Smooth muscle cell (in vitro differentiated cells): ENCODE measurements at regions not wholly inside any gene's neighbourhood (a gene's known extent, or its start where the extent isn't known, plus 50 kb on each side); places are given as distances from the start of the nearest gene placed in this dataset.

ENCODE experiments used
- DNase-seq: peaks from one replicate; lab custom pipeline; 2025; ENCODE audit not compliant: unreplicated experiment; lab: John Stamatoyannopoulos, UW
- H2AFZ ChIP-seq: fragments of 200-600 bp; sonication (generic); 2 replicates; pipeline ENCODE4 v1.6.0; 2016; ENCODE audit warnings: antibody characterized with exemption, low read depth, mild to moderate bottlenecking
- H3F3A ChIP-seq: fragments of 200-600 bp; sonication (generic); 2 replicates; pipeline ENCODE4 v1.6.0; 2017; ENCODE audit warnings: antibody characterized with exemption, low read depth
- H3K27ac ChIP-seq: fragments of 200-600 bp; sonication (generic); 2 replicates; pipeline ENCODE4 v1.5.1; 2016; ENCODE audit warnings: low read depth, mild to moderate bottlenecking
- H3K27me3 ChIP-seq: fragments of 200-600 bp; sonication (generic); 2 replicates; pipeline ENCODE4 v1.6.1; 2016; ENCODE audit warnings: low read depth, mild to moderate bottlenecking
- H3K36me3 ChIP-seq: fragments of 200-600 bp; sonication (generic); 2 replicates; pipeline ENCODE4 v1.5.1; 2016; ENCODE audit warnings: low read depth
- H3K4me1 ChIP-seq: fragments of 200-600 bp; sonication (generic); 2 replicates; pipeline ENCODE4 v1.5.1; 2016; ENCODE audit warnings: low read depth
- H3K4me2 ChIP-seq: fragments of 200-600 bp; sonication (generic); 2 replicates; pipeline ENCODE4 v1.6.0; 2016; ENCODE audit warnings: mild to moderate bottlenecking
- H3K4me3 ChIP-seq: fragments of 200-600 bp; sonication (generic); 2 replicates; pipeline ENCODE4 v1.5.1; 2016; ENCODE audit warnings: mild to moderate bottlenecking
- H3K79me2 ChIP-seq: fragments of 200-600 bp; sonication (generic); 2 replicates; pipeline ENCODE4 v1.6.0; 2016; ENCODE audit warnings: low read depth, mild to moderate bottlenecking
- H3K9ac ChIP-seq: fragments of 200-600 bp; sonication (generic); 2 replicates; pipeline ENCODE4 v1.6.0; 2016; ENCODE audit warnings: low read depth
- H3K9me3 ChIP-seq: fragments of 200-600 bp; sonication (generic); replicated peaks from 2 replicates; pipeline ENCODE4 v1.5.1; 2016; ENCODE audit warnings: low read depth
- H4K20me1 ChIP-seq: fragments of 200-600 bp; sonication (generic); 2 replicates; pipeline ENCODE4 v1.6.0; 2016; ENCODE audit warnings: low read depth
- WGBS: methylation state at CpG from one replicate; pipeline ENCODE4 v1.1.7; 2016; ENCODE audit warnings: low lambda C conversion rate; 5-methylcytosine and 5-hydroxymethylcytosine counted together
- TF ChIP-seq, protein P1 (sequence below): fragments of 200-600 bp; sonication (generic); IDR thresholded peaks from 2 replicates; pipeline ENCODE4 v1.5.1; 2017; ENCODE audit warnings: borderline replicate concordance, mild to moderate bottlenecking, antibody characterized with exemption; ENCODE audit not compliant: insufficient read depth, poor library complexity, severe bottlenecking

DNA sequence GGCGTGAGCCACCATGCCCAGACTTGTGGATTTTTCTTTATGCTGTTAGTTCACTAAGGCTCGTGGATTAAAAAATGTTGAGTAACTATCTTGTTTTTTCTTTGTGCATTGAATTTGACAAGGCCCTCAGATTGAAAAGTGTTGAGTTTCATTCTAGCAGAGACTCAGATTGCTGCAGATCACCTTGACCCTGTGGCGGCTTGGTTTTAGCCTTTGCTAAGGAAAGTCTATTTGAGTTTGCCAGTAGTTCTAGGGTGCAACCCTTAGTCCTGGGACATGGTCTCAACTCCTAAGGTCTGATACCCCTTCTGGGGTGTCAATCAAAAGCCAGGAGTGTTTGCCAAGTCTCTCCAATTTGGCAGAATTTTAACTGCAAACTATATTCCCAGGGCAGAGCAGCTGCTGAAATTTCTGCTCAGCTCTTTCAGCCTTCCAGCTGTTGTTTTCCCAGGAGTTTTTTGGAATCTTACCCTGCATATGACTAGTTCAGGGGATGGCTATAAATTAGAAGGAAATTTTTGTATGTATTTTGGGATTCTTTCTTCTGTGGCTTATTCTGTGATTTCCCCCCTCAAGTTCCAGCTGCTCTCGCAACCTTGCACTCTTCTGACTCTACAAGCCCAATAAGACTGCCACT is 84.3 kb upstream of the HAND1 start:
- H3K27me3 ChIP-seq = no peaks in the 10 kb centered on the region
- H3F3A ChIP-seq = no peaks in the 10 kb centered on the region
- DNase-seq = no peak
- no peaks in the 10 kb centered on the region for H4K20me1 ChIP-seq
- H3K9ac ChIP-seq = no peak overlapping the region
- no peaks in the 10 kb centered on the region for H3K79me2 ChIP-seq
- H3K4me2 ChIP-seq = no peak overlapping the region
- 96% methylated on average over 4 of the region's 4 CpGs for WGBS
- TF ChIP-seq, protein P1, sequence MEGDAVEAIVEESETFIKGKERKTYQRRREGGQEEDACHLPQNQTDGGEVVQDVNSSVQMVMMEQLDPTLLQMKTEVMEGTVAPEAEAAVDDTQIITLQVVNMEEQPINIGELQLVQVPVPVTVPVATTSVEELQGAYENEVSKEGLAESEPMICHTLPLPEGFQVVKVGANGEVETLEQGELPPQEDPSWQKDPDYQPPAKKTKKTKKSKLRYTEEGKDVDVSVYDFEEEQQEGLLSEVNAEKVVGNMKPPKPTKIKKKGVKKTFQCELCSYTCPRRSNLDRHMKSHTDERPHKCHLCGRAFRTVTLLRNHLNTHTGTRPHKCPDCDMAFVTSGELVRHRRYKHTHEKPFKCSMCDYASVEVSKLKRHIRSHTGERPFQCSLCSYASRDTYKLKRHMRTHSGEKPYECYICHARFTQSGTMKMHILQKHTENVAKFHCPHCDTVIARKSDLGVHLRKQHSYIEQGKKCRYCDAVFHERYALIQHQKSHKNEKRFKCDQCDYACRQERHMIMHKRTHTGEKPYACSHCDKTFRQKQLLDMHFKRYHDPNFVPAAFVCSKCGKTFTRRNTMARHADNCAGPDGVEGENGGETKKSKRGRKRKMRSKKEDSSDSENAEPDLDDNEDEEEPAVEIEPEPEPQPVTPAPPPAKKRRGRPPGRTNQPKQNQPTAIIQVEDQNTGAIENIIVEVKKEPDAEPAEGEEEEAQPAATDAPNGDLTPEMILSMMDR = no peak
- H3K4me3 ChIP-seq = no peak overlapping the region
- no peak overlapping the region for H2AFZ ChIP-seq
- no peak overlapping the region for H3K27ac ChIP-seq
- H3K9me3 ChIP-seq = no peaks in the 10 kb centered on the region
- H3K4me1 ChIP-seq = no peaks in the 10 kb centered on the region
- no peaks in the 10 kb centered on the region for H3K36me3 ChIP-seq

DNA sequence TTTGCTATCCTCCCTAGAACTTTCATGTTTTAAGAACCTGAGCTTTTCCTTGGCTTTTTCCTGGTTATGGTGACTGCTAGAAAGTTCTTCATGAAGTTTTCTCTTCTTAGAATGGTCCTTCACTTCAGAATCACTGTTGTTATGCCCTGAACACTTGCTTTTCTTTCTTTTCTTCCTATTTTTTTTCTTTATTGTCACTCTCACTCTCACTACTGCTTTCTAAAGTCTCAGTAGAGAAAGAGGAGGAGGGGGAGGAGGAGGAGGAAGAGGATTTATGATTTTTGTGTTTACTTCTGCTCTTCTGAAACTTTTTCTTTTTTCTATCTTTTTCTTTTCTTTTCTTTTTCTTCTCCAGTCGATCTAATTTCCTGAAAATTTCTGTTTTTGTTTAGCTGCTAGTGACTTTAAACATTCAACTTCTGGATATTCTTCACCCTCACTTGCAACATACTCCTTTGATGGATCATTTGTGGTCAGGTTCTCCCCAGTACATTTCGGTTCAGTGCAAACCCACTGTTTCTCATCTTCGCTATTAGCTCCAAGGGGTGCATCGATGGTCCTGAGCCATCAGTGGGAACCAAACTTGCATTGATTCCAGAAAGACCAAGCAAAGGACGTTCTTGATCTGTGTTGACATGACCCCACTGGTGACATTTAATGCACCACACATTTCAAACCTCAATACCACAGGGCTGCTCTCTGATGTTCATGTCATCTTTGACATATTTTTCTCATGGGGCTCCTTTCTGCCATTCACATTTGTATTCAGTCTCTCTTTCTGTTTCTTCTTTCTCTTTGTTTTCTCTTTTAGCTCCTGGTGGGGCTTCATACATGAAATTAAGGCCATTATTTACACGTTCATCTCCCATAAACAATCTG is 81.6 kb upstream of the HAND1 start:
- H2AFZ ChIP-seq = peak overlapping the region; percentile 4
- H3K27ac ChIP-seq = no peak overlapping the region
- TF ChIP-seq, protein P1 = no peak
- no peak overlapping the region for H3K4me2 ChIP-seq
- no peaks in the 10 kb centered on the region for H3F3A ChIP-seq
- no peaks in the 10 kb centered on the region for H3K9me3 ChIP-seq
- no peaks in the 10 kb centered on the region for H4K20me1 ChIP-seq
- no peak overlapping the region for H3K4me3 ChIP-seq
- H3K9ac ChIP-seq = no peak overlapping the region
- no peaks in the 10 kb centered on the region for H3K79me2 ChIP-seq
- no peaks in the 10 kb centered on the region for H3K4me1 ChIP-seq
- DNase-seq = no peak
- no peaks in the 10 kb centered on the region for H3K27me3 ChIP-seq
- 86% methylated on average over 6 of the region's 6 CpGs for WGBS
- H3K36me3 ChIP-seq = no peaks in the 10 kb centered on the region

DNA sequence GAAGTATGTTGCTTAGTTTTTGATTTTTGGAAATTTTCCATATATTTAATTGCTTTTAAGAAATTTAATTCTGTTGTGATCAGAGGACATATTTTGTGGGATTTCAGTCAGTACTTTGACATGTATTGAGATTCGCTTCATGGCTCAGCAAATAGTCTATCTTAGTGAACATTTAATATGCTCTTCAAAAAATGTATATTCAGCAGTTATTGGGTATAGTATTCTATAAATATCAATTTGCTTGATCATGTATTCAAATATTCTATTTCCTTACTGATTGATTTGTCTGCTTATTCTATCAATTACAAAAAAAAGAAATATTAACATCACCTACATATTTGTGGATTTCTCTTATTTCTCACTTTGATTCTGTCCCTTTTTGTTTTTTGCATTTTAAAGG is 79.5 kb upstream of the HAND1 start:
- Histone ChIP-seq H3K36me3 (no peaks in the 10 kb centered on the region), H3K27me3 (no peaks in the 10 kb centered on the region), H3K9ac (no peak overlapping the region), H3F3A (no peaks in the 10 kb centered on the region), H3K4me2 (no peak overlapping the region), H3K9me3 (no peaks in the 10 kb centered on the region), H4K20me1 (no peaks in the 10 kb centered on the region), H3K4me1 (no peaks in the 10 kb centered on the region), H3K79me2 (no peaks in the 10 kb centered on the region), H2AFZ (no peak overlapping the region), H3K27ac (no peak overlapping the region), H3K4me3 (no peak overlapping the region)
- DNase-seq = no peak
- TF ChIP-seq, protein P1 = no peak
- WGBS = 97% methylated on average over 1 of the region's 1 CpG
